CD4-positive, alpha-beta T cell treated with Interleukin-17A for 1 hour (primary cell): ENCODE measurements at regions not wholly inside any gene's neighbourhood (a gene's known extent, or its start where the extent isn't known, plus 50 kb on each side); places are given as distances from the start of the nearest gene placed in this dataset.
"Not testable (repeated sequence)": the region's sequence is repeated elsewhere in the genome, so short reads cannot be mapped to it uniquely, and the experiment has no call there.

ENCODE experiments used
- DNase-seq: peaks from one replicate; pipeline ENCODE4 v3.0.0-alpha.2; 2020

- peak; percentile 63 for DNase-seq
Observed at GRCh38 chr2:224650815-224651439, 65.2 kb downstream of the CCDC195 start.

GRCh38 chr2:224647684-224648083 lies 62.5 kb upstream of the CUL3 start:
- not testable (repeated sequence) for DNase-seq

- DNase-seq = peak; percentile 25
Observed at GRCh38 chr2:224646242-224646846, 61.2 kb upstream of the CUL3 start.

DNA sequence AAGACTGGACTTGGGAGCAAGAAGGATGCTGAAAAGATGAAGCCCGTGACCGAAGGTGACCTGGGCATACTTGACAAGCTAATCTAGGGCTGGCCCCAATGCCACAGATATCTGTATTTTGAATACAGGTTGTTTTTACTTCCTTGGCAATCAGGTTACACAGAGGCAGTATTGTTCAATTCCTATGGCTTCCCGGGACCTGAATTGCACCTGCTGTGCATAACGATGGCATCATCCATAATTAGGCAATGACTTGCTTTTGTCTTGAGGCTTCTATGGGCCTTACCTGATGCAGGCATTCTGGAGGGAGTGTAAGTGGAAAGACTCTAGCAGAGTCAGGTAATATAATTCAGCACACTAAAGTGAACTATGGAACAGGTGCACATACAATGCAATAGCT lies 60.6 kb upstream of the CUL3 start:
- DNase-seq = no peak

- DNase-seq = no peak
Observed at GRCh38 chr2:224640679-224641078, 55.5 kb upstream of the CUL3 start.

GRCh38 chr2:224638301-224638823 lies 53.2 kb upstream of the CUL3 start:
- peak; percentile 10 for DNase-seq
